ENCODE measurements at regions not wholly inside any gene's neighbourhood (a gene's known extent, or its start where the extent isn't known, plus 50 kb on each side); places are given as distances from the start of the nearest gene placed in this dataset.

- no peak for TF ChIP-seq CTCF (conservative IDR thresholded peaks at IDR 0.05; ENCODE audit: low read depth, low read length)
- no peak for TF ChIP-seq EZH2 (IDR thresholded peaks at IDR 0.05; ENCODE audit: borderline replicate concordance, low read depth, low read length, poor library complexity, severe bottlenecking)
These were observed 50.2 kb upstream of the SNX9 start for GRCh38 chr6:157772820-157773219.
